OCI-LY7 (cell line): ENCODE measurements at regions not wholly inside any gene's neighbourhood (a gene's known extent, or its start where the extent isn't known, plus 50 kb on each side); places are given as distances from the start of the nearest gene placed in this dataset.

Experiments used
- EZH2phosphoT487 ChIP-seq: fragments of 200-600 bp; sonication (generic); IDR thresholded peaks from 2 replicates; pipeline ENCODE4 v1.6.1; 2018; ENCODE audit warnings: low read depth, borderline replicate concordance, mild to moderate bottlenecking, mixed run types, antibody characterized with exemption, low read length, moderate library complexity, mixed read lengths
- TF ChIP-seq, protein P1 (sequence below): fragments of 200-600 bp; sonication (generic); conservative IDR thresholded peaks from 2 replicates; pipeline ENCODE4 v1.5.1; 2014; ENCODE audit warnings: mild to moderate bottlenecking, antibody characterized with exemption, low read length, moderate library complexity, mixed read lengths

DNA sequence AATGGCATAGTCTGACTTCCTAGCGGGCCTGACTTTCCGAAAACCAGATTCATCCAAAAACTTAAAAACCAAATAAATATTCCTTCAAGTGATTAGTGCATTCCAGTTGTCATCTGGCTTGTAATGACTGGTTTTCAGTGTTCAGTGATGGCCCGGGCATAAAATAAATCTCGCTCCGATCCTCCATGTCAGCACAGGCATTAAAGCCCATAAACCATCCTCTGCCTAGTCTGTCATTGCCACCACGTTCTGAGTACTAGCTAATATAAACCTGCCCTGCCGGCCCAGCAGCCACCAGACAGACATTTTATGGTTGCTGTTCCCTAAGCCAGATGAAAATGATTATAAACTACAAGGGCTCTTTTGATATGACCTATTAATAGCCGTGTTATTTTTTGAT, 232.3 kb upstream of the GMDS start:
- TF ChIP-seq, protein P1, sequence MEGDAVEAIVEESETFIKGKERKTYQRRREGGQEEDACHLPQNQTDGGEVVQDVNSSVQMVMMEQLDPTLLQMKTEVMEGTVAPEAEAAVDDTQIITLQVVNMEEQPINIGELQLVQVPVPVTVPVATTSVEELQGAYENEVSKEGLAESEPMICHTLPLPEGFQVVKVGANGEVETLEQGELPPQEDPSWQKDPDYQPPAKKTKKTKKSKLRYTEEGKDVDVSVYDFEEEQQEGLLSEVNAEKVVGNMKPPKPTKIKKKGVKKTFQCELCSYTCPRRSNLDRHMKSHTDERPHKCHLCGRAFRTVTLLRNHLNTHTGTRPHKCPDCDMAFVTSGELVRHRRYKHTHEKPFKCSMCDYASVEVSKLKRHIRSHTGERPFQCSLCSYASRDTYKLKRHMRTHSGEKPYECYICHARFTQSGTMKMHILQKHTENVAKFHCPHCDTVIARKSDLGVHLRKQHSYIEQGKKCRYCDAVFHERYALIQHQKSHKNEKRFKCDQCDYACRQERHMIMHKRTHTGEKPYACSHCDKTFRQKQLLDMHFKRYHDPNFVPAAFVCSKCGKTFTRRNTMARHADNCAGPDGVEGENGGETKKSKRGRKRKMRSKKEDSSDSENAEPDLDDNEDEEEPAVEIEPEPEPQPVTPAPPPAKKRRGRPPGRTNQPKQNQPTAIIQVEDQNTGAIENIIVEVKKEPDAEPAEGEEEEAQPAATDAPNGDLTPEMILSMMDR: no peak
- no peak for TF ChIP-seq EZH2phosphoT487
